ENCODE measurements at regions not wholly inside any gene's neighbourhood (a gene's known extent, or its start where the extent isn't known, plus 50 kb on each side); places are given as distances from the start of the nearest gene placed in this dataset.

- no peak for DNase-seq (ENCODE audit: low spot score)
- H3K36me3 ChIP-seq, result no peaks in the 10 kb centered on the region
- H3K4me3 ChIP-seq, result no peak overlapping the region
- no peaks in the 10 kb centered on the region for H3K27me3 ChIP-seq
- H3K9me3 ChIP-seq, result no peaks in the 10 kb centered on the region
- H3K27ac ChIP-seq, result no peak overlapping the region
- TF ChIP-seq, protein P1, sequence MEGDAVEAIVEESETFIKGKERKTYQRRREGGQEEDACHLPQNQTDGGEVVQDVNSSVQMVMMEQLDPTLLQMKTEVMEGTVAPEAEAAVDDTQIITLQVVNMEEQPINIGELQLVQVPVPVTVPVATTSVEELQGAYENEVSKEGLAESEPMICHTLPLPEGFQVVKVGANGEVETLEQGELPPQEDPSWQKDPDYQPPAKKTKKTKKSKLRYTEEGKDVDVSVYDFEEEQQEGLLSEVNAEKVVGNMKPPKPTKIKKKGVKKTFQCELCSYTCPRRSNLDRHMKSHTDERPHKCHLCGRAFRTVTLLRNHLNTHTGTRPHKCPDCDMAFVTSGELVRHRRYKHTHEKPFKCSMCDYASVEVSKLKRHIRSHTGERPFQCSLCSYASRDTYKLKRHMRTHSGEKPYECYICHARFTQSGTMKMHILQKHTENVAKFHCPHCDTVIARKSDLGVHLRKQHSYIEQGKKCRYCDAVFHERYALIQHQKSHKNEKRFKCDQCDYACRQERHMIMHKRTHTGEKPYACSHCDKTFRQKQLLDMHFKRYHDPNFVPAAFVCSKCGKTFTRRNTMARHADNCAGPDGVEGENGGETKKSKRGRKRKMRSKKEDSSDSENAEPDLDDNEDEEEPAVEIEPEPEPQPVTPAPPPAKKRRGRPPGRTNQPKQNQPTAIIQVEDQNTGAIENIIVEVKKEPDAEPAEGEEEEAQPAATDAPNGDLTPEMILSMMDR (IDR thresholded peaks at IDR 0.05), result no peak
- H3K4me1 ChIP-seq, result no peaks in the 10 kb centered on the region
Measured at GRCh38 chr9:85200726-85201404, 531.3 kb downstream of the NTRK2 start.

GRCh38 chr9:85199866-85200495 is 530.5 kb downstream of the NTRK2 start:
- no peaks in the 10 kb centered on the region for H3K36me3 ChIP-seq
- H3K4me3 ChIP-seq, result no peak overlapping the region
- H3K27ac ChIP-seq, result no peak overlapping the region
- H3K4me1 ChIP-seq, result no peaks in the 10 kb centered on the region
- no peaks in the 10 kb centered on the region for H3K27me3 ChIP-seq
- DNase-seq (ENCODE audit: low spot score), result no peak
- H3K9me3 ChIP-seq, result no peaks in the 10 kb centered on the region
- TF ChIP-seq, protein P1 (IDR thresholded peaks at IDR 0.05), result no peak

DNA sequence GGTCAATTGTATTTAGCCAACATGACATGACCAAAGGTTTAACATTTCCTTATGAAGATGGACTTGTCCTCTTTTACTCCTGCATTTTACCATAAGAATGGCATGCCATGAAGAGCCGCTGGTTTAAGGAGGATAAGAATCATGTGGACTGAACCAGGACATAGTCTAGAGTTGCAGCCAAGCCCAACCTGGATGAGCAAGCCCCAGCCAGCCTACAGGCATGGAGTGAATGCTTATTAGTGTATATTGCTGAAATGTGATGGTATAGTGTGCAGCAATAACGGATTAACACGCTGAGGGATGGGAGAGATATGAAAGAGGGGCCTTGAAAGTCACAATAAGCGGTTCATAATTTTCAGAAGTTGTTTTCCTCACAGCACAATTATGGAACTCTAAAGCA is 523.2 kb downstream of the NTRK2 start:
- no peak for DNase-seq (ENCODE audit: low spot score)
- no peaks in the 10 kb centered on the region for H3K4me1 ChIP-seq
- TF ChIP-seq, protein P1 (IDR thresholded peaks at IDR 0.05), result no peak
- H3K9me3 ChIP-seq, result no peaks in the 10 kb centered on the region
- no peaks in the 10 kb centered on the region for H3K36me3 ChIP-seq
- H3K4me3 ChIP-seq, result no peak overlapping the region
- H3K27ac ChIP-seq, result no peak overlapping the region
- no peaks in the 10 kb centered on the region for H3K27me3 ChIP-seq

DNA sequence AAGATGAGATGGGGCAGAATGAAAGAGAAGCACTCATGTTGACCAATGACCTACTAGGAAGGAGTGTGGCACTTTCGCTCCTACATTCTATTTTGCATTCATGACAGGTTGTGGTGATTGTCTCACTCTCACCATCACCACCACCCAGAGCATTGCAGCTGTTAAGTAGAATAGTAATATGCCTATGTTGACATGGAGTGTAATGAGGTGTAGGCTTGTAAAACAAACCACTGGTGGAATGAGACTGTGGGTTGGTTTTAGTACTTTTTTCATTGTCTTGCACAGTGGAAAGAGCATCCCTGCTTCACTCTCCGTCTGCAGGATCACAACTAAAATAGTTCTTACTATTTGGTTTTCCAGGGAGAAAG is 516.7 kb downstream of the NTRK2 start:
- no peaks in the 10 kb centered on the region for H3K36me3 ChIP-seq
- TF ChIP-seq, protein P1 (IDR thresholded peaks at IDR 0.05), result no peak
- no peaks in the 10 kb centered on the region for H3K9me3 ChIP-seq
- H3K4me3 ChIP-seq, result no peak overlapping the region
- DNase-seq (ENCODE audit: low spot score), result no peak
- H3K27me3 ChIP-seq, result no peaks in the 10 kb centered on the region
- H3K4me1 ChIP-seq, result no peaks in the 10 kb centered on the region
- no peak overlapping the region for H3K27ac ChIP-seq

GRCh38 chr9:85185486-85186217 is 516.1 kb downstream of the NTRK2 start:
- H3K9me3 ChIP-seq, result no peaks in the 10 kb centered on the region
- TF ChIP-seq, protein P1 (IDR thresholded peaks at IDR 0.05), result no peak

More at GRCh38 chr9:85185486-85186217, 516.1 kb downstream of the NTRK2 start:
- Histone ChIP-seq H3K36me3 (no peaks in the 10 kb centered on the region), H3K27ac (no peak overlapping the region), H3K4me3 (no peak overlapping the region), H3K4me1 (no peaks in the 10 kb centered on the region), H3K27me3 (no peaks in the 10 kb centered on the region)
- no peak for DNase-seq (ENCODE audit: low spot score)
